Peyer's patch (tissue), 4 donors: ENCODE measurements at regions not wholly inside any gene's neighbourhood (a gene's known extent, or its start where the extent isn't known, plus 50 kb on each side); places are given as distances from the start of the nearest gene placed in this dataset.

ENCODE experiments used
- POLR2A ChIP-seq, 2 donors: fragments of 450-650 bp; IDR thresholded peaks; one replicate each; pipeline ENCODE4 v1.5.1; 2017; ENCODE audit warnings: antibody characterized with exemption in 2 of 2, mild to moderate bottlenecking in 2 of 2, moderate library complexity in 2 of 2
- TF ChIP-seq, protein P1 (sequence below), 6 experiments: fragments of 450-650 bp in 4 of 6; fragments of 200-600 bp in 2 of 6; sonication (generic) in 1 of 6; IDR thresholded peaks; one replicate each; pipeline ENCODE4 v1.5.1; 2017 to 2019; ENCODE audit warnings: antibody characterized with exemption in 6 of 6, mild to moderate bottlenecking in 3 of 6, moderate library complexity in 1 of 6

DNA sequence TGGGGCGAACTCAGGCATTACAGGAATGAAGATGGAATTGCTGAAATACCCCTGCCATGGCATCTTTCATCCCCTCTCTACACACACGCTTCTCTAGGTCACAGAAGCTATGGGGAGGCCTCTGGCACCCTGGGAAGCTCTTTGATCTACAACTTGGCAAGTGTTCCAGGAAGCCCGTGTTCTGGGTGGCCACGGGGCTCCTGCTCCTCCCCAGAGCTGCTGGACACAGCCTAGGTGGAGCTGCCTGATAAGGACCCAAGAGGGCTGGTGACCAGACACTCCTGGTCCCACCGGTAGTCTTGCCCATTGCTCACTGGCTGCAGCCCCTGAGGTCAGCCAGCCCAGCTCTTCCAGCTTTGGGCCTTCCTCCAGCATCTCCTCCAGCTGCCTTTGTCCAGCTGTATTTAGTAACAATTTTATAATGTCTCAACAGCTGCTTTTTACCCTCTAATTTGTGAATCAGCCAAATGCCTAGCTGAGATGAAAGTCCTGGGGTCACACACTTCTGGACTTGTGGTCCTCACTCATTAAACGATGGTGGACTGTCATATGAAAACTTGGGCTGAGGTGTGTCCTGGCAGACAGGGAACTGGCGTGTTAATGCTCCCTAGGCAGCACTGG is 72.8 kb upstream of the SPATA13 start:
- TF ChIP-seq, protein P1, sequence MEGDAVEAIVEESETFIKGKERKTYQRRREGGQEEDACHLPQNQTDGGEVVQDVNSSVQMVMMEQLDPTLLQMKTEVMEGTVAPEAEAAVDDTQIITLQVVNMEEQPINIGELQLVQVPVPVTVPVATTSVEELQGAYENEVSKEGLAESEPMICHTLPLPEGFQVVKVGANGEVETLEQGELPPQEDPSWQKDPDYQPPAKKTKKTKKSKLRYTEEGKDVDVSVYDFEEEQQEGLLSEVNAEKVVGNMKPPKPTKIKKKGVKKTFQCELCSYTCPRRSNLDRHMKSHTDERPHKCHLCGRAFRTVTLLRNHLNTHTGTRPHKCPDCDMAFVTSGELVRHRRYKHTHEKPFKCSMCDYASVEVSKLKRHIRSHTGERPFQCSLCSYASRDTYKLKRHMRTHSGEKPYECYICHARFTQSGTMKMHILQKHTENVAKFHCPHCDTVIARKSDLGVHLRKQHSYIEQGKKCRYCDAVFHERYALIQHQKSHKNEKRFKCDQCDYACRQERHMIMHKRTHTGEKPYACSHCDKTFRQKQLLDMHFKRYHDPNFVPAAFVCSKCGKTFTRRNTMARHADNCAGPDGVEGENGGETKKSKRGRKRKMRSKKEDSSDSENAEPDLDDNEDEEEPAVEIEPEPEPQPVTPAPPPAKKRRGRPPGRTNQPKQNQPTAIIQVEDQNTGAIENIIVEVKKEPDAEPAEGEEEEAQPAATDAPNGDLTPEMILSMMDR (IDR thresholded peaks at IDR 0.05), result no peak
- no peak for TF ChIP-seq POLR2A (IDR thresholded peaks at IDR 0.05)
